ENCODE measurements at regions not wholly inside any gene's neighbourhood (a gene's known extent, or its start where the extent isn't known, plus 50 kb on each side); places are given as distances from the start of the nearest gene placed in this dataset.
A peak's percentile ranks its signal among the peaks of the same experiment; 100 is the strongest.

GRCh38 chr6:25066593-25066992 lies 130.8 kb upstream of the RIPOR2 start:
- no peak for DNase-seq (ENCODE audit: low read depth)

- DNase-seq (ENCODE audit: low read depth) = no peak
Measured at GRCh38 chr6:25068866-25069265, 133.1 kb upstream of the RIPOR2 start.

- DNase-seq (ENCODE audit: low read depth) = peak; percentile 78
Measured at GRCh38 chr6:25070547-25071366, 135.0 kb upstream of the RIPOR2 start.

- DNase-seq (ENCODE audit: low read depth) = no peak
Measured at GRCh38 chr6:25078141-25078540, 142.4 kb upstream of the RIPOR2 start.

- DNase-seq (ENCODE audit: low read depth) = no peak
Measured at GRCh38 chr6:25083784-25084507, 148.2 kb upstream of the RIPOR2 start.

- DNase-seq (ENCODE audit: low read depth) = no peak
Measured at GRCh38 chr6:25084508-25084833, 148.7 kb upstream of the RIPOR2 start.

- DNase-seq (ENCODE audit: low read depth) = no peak
Measured at GRCh38 chr6:25085756-25086155, 150.0 kb upstream of the RIPOR2 start.

GRCh38 chr6:25086500-25087091 lies 150.8 kb upstream of the RIPOR2 start:
- no peak for DNase-seq (ENCODE audit: low read depth)

GRCh38 chr6:25088513-25088912 lies 152.8 kb upstream of the RIPOR2 start:
- no peak for DNase-seq (ENCODE audit: low read depth)

GRCh38 chr6:25089442-25089841 lies 153.7 kb upstream of the RIPOR2 start:
- no peak for DNase-seq (ENCODE audit: low read depth)

GRCh38 chr6:25094726-25095125 lies 159.0 kb upstream of the RIPOR2 start:
- DNase-seq (ENCODE audit: low read depth) = no peak

GRCh38 chr6:25100288-25100687 lies 164.5 kb upstream of the RIPOR2 start:
- DNase-seq (ENCODE audit: low read depth) = no peak

- DNase-seq (ENCODE audit: low read depth) = no peak
Measured at GRCh38 chr6:25103603-25104002, 167.8 kb upstream of the RIPOR2 start.

GRCh38 chr6:25105070-25105925 lies 169.5 kb upstream of the RIPOR2 start:
- no peak for DNase-seq (ENCODE audit: low read depth)

GRCh38 chr6:25107218-25107617 lies 171.5 kb upstream of the RIPOR2 start:
- DNase-seq (ENCODE audit: low read depth) = no peak

- no peak for DNase-seq (ENCODE audit: low read depth)
Measured at GRCh38 chr6:25111782-25112181, 167.4 kb upstream of the CARMIL1 start.

GRCh38 chr6:25112322-25112773 lies 166.8 kb upstream of the CARMIL1 start:
- DNase-seq (ENCODE audit: low read depth) = no peak

GRCh38 chr6:25113436-25113835 lies 165.7 kb upstream of the CARMIL1 start:
- DNase-seq (ENCODE audit: low read depth) = no peak

- no peak for DNase-seq (ENCODE audit: low read depth)
Measured at GRCh38 chr6:25118038-25118437, 161.1 kb upstream of the CARMIL1 start.

- DNase-seq (ENCODE audit: low read depth) = no peak
Measured at GRCh38 chr6:25121186-25121585, 158.0 kb upstream of the CARMIL1 start.

- DNase-seq (ENCODE audit: low read depth) = no peak
Measured at GRCh38 chr6:25122001-25122400, 157.2 kb upstream of the CARMIL1 start.

GRCh38 chr6:25122622-25123237 lies 156.4 kb upstream of the CARMIL1 start:
- DNase-seq (ENCODE audit: low read depth) = no peak

All from activated T-cell treated with anti-CD3 and anti-CD28 coated beads for 24 hours (primary cell).